Heart left ventricle (tissue), 13 donors: ENCODE measurements at regions not wholly inside any gene's neighbourhood (a gene's known extent, or its start where the extent isn't known, plus 50 kb on each side); places are given as distances from the start of the nearest gene placed in this dataset.

Experiments
- CTCF ChIP-seq, 12 donors: fragments of 200-600 bp; sonication (generic) in 4 of 12; IDR thresholded peaks; one replicate each; pipeline versions ENCODE4 v1.5.0 to v1.8.0; 2018 to 2022; ENCODE audit warnings: antibody characterized with exemption in 12 of 12, mild to moderate bottlenecking in 5 of 12
- POLR2A ChIP-seq, 2 donors: fragments of 450-650 bp; IDR thresholded peaks; one replicate each; pipeline ENCODE4 v1.6.1; 2017; ENCODE audit warnings: antibody characterized with exemption in 2 of 2, mild to moderate bottlenecking in 2 of 2, moderate library complexity in 2 of 2
- donor health status: ischemic (EF 13 %, LVEDD 7.1; RV severe dilation, severe dysfunction).
- donor health status: DM: no; HTN: yes; CAD: no.
- donor health status: DM: no; HTN: no; CAD: no.
- donor health status: ischemic (EF 25% LVEDD 6.9; RV normal size, moderate dysfunction).
- donor health status: ischemic (EF 25% LVEDD 5.7; RV mildly dilated, moderate dysfunction).
- donor health status: ischemic (EF 35%, LVEDD 5.7; RV mildly dilated, moderate dysfunction).
- donor health status: nonischemic (EF 11% LVEDD 7.7; RV severe dilation, severe dysfunction).
- donor health status: DM: yes; HTN: yes; CAD: no.
- donor health status: PGD.
- donor health status: ischemic (EF 29% LVEDD 5.4; RV normal size, mild dysfunction).
- donor health status: nonischemic (EF 23%, LVEDD 6.1; RV moderate dilation, normal function).

GRCh38 chr1:79386730-79387129 lies 380.2 kb upstream of the ADGRL4 start:
- TF ChIP-seq CTCF (IDR thresholded peaks at IDR 0.05) (no peak), POLR2A (IDR thresholded peaks at IDR 0.05) (no peak)
